ENCODE measurements at regions not wholly inside any gene's neighbourhood (a gene's known extent, or its start where the extent isn't known, plus 50 kb on each side); places are given as distances from the start of the nearest gene placed in this dataset.

DNA sequence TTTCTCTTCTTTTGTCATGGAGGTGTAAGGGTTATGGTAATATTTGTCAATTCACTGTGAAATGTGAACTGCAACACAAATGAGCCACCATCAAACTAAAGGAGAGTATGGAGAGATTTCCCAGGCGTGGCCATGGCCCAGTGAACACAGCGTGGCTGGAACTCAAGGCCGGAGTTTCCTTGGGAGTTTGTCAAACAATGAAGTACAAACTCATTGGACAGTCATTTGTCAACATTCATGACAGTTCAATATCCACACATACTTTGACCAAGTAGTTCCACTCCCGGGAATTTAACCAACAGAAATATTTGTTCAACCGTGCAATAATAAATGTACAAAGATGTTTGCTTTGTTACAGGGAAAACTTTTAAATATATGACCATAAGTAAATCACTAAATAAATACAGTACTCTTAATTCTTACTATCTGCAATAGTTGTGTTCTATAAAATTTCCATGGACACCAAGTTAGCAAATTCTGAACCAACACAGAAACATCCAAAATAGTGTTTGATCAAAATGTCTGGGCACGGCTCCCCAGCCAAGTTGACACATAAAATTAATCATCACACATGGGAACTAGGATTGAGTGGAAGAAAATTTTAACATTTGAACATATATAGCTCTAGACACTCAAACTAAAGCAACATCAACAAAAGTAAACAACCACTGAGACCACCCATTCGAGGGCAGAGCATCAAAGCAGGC is 87.1 kb downstream of the DIRAS2 start:
- TF ChIP-seq RAD21 (IDR thresholded peaks at IDR 0.05; ENCODE audit: low read depth): no peak; the same call in 1 of the 2 replicates
- TF ChIP-seq ZBTB7A (IDR thresholded peaks at IDR 0.05; ENCODE audit: low read depth): no peak
- peak; percentile 71 for TF ChIP-seq NFIC (IDR thresholded peaks at IDR 0.05)
- peak; percentile 91 for TF ChIP-seq TCF12 (IDR thresholded peaks at IDR 0.05; ENCODE audit: low read depth)
- TF ChIP-seq, protein P1, sequence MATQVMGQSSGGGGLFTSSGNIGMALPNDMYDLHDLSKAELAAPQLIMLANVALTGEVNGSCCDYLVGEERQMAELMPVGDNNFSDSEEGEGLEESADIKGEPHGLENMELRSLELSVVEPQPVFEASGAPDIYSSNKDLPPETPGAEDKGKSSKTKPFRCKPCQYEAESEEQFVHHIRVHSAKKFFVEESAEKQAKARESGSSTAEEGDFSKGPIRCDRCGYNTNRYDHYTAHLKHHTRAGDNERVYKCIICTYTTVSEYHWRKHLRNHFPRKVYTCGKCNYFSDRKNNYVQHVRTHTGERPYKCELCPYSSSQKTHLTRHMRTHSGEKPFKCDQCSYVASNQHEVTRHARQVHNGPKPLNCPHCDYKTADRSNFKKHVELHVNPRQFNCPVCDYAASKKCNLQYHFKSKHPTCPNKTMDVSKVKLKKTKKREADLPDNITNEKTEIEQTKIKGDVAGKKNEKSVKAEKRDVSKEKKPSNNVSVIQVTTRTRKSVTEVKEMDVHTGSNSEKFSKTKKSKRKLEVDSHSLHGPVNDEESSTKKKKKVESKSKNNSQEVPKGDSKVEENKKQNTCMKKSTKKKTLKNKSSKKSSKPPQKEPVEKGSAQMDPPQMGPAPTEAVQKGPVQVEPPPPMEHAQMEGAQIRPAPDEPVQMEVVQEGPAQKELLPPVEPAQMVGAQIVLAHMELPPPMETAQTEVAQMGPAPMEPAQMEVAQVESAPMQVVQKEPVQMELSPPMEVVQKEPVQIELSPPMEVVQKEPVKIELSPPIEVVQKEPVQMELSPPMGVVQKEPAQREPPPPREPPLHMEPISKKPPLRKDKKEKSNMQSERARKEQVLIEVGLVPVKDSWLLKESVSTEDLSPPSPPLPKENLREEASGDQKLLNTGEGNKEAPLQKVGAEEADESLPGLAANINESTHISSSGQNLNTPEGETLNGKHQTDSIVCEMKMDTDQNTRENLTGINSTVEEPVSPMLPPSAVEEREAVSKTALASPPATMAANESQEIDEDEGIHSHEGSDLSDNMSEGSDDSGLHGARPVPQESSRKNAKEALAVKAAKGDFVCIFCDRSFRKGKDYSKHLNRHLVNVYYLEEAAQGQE (IDR thresholded peaks at IDR 0.05; ENCODE audit: low read depth): no peak
- 0 out of 2 replicates have a peak, but pooled peaks have one; percentile 38 for TF ChIP-seq YY1 (IDR thresholded peaks at IDR 0.05; ENCODE audit: low read depth)
- no peak for TF ChIP-seq TAF1 (IDR thresholded peaks at IDR 0.05; ENCODE audit: low read depth)
- peak; percentile 88 for TF ChIP-seq TEAD4 (IDR thresholded peaks at IDR 0.05)
- TF ChIP-seq, protein P2, sequence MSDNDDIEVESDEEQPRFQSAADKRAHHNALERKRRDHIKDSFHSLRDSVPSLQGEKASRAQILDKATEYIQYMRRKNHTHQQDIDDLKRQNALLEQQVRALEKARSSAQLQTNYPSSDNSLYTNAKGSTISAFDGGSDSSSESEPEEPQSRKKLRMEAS (IDR thresholded peaks at IDR 0.05): peak; percentile 30; the same call in 1 of the 2 replicates
- TF ChIP-seq FOXM1 (IDR thresholded peaks at IDR 0.05; ENCODE audit: borderline replicate concordance, low read depth): peak; percentile 87
- no peak for TF ChIP-seq CEBPB (IDR thresholded peaks at IDR 0.05)
- peak; percentile 95 for TF ChIP-seq EP300 (IDR thresholded peaks at IDR 0.05; ENCODE audit: borderline replicate concordance)
- TF ChIP-seq, protein P3, sequence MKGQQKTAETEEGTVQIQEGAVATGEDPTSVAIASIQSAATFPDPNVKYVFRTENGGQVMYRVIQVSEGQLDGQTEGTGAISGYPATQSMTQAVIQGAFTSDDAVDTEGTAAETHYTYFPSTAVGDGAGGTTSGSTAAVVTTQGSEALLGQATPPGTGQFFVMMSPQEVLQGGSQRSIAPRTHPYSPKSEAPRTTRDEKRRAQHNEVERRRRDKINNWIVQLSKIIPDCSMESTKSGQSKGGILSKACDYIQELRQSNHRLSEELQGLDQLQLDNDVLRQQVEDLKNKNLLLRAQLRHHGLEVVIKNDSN (IDR thresholded peaks at IDR 0.05): no peak

DNA sequence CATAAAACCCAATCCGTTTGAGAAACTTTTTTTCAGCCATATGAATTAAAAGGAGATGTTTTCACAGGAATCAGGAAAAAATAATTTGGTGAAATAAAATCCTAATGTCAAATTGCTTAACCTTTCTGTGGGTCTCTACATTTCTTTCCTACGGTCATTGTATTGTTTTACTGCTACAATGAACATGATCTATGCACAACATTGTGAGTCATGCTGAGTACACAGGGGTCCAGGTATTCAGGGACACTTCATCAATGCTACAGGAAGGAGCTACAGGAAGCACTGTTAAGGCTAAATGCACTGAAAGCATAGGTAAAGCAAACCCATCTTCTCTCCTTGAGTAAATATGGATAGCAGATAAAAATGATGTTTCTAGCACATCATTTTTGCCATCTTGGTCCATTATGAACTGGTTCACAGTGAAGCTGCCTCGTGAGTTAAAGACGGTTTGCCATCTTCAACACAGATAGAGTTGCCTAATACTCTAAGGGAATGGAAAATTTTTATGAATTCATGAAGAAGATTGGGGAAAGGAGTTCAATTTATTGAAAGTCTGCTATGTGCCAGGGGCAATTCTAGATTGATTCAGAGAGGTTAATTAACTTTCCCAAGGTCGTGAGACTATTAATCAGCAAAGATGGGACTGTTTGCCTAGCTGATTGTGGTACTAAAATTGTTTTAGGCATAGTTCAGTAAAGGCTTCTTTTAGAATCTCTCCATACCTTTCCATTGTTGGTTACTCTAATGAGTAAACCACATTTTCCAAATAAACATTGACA is 85.5 kb downstream of the DIRAS2 start:
- peak; percentile 94 for TF ChIP-seq TEAD4 (IDR thresholded peaks at IDR 0.05)
- TF ChIP-seq FOXM1 (IDR thresholded peaks at IDR 0.05; ENCODE audit: borderline replicate concordance, low read depth): peak; percentile 90
- peak; percentile 77 for TF ChIP-seq NFIC (IDR thresholded peaks at IDR 0.05)
- TF ChIP-seq TAF1 (IDR thresholded peaks at IDR 0.05; ENCODE audit: low read depth): no peak
- TF ChIP-seq, protein P3 (IDR thresholded peaks at IDR 0.05): no peak
- TF ChIP-seq CEBPB (IDR thresholded peaks at IDR 0.05): peak; percentile 82
- peak; percentile 97 for TF ChIP-seq EP300 (IDR thresholded peaks at IDR 0.05; ENCODE audit: borderline replicate concordance)
- 0 out of 2 replicates have a peak, but pooled peaks have one; percentile 7 for TF ChIP-seq RAD21 (IDR thresholded peaks at IDR 0.05; ENCODE audit: low read depth)
- TF ChIP-seq EGR1 (IDR thresholded peaks at IDR 0.05): no peak
- peak; percentile 92 for TF ChIP-seq TCF12 (IDR thresholded peaks at IDR 0.05; ENCODE audit: low read depth)
- no peak for TF ChIP-seq ZBTB7A (IDR thresholded peaks at IDR 0.05; ENCODE audit: low read depth)
- TF ChIP-seq, protein P2 (IDR thresholded peaks at IDR 0.05): no peak

DNA sequence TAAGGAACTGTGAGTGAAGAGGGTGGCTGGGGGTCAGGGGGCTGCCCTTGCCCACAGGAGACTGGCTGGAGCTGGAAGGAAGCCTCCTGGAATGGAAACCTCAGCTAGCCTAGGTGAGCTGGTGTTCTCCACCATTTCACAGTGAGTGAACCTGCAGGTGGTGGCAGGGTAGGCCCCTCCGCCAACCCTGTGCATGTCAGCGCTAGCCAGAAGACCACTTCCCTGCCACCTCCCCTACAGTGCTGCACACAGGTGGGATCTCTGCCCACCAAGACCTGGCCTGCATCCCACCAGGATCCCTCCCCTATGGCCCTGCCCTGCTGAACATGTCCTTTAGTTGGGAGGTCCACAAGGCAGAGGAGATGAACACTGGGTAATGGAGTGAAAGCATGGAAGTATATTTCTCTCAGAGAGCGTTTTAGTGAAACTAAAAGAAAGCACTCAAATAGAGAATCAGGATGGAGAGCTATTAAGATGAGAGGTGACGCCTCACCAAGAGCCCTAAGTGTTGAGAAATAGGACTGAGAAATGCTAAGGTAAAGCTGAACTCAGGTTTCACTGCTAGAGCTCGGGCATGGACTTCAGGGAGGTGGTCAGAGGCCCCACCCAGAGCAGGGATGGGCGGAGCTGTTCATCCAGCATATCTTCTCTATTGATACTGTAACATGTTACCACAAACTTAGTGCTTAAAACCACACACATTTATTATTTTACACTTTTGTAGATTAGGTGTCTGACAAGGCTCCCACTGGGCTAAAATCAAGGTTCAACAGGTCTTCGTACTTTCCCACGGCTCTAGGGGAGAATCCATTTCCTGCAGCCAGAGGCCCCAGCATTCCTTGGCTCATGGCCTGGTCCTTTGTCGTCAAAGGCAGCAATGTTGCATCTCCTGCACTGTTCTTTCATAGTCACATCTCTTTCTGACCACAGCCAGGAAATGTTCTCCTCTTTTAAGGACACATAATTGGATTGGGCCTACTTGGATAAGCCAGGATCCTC is 83.2 kb downstream of the DIRAS2 start:
- TF ChIP-seq CREB1 (IDR thresholded peaks at IDR 0.05; ENCODE audit: low read depth) (no peak), YY1 (IDR thresholded peaks at IDR 0.05; ENCODE audit: low read depth) (no peak), EP300 (IDR thresholded peaks at IDR 0.05; ENCODE audit: borderline replicate concordance) (peak; percentile 82; the same call in 1 of the 2 replicates), TEAD4 (IDR thresholded peaks at IDR 0.05) (peak; percentile 52), EGR1 (IDR thresholded peaks at IDR 0.05) (no peak), RAD21 (IDR thresholded peaks at IDR 0.05; ENCODE audit: low read depth) (no peak), FOXM1 (IDR thresholded peaks at IDR 0.05; ENCODE audit: borderline replicate concordance, low read depth) (peak; percentile 51; the same call in 1 of the 2 replicates), CEBPB (IDR thresholded peaks at IDR 0.05) (no peak), NFIC (IDR thresholded peaks at IDR 0.05) (peak; percentile 53; the same call in 1 of the 2 replicates), TAF1 (IDR thresholded peaks at IDR 0.05; ENCODE audit: low read depth) (no peak), ZBTB7A (IDR thresholded peaks at IDR 0.05; ENCODE audit: low read depth) (no peak), TCF12 (IDR thresholded peaks at IDR 0.05; ENCODE audit: low read depth) (peak; percentile 33; the same call in 1 of the 2 replicates)
- TF ChIP-seq, protein P3 (IDR thresholded peaks at IDR 0.05): no peak
- TF ChIP-seq, protein P2 (IDR thresholded peaks at IDR 0.05): no peak
- TF ChIP-seq, protein P1 (IDR thresholded peaks at IDR 0.05; ENCODE audit: low read depth): no peak
